ENCODE measurements at regions not wholly inside any gene's neighbourhood (a gene's known extent, or its start where the extent isn't known, plus 50 kb on each side); places are given as distances from the start of the nearest gene placed in this dataset.

GRCh38 chr7:145902123-145902522 lies 214.5 kb upstream of the CNTNAP2 start:
- TF ChIP-seq, protein P1, sequence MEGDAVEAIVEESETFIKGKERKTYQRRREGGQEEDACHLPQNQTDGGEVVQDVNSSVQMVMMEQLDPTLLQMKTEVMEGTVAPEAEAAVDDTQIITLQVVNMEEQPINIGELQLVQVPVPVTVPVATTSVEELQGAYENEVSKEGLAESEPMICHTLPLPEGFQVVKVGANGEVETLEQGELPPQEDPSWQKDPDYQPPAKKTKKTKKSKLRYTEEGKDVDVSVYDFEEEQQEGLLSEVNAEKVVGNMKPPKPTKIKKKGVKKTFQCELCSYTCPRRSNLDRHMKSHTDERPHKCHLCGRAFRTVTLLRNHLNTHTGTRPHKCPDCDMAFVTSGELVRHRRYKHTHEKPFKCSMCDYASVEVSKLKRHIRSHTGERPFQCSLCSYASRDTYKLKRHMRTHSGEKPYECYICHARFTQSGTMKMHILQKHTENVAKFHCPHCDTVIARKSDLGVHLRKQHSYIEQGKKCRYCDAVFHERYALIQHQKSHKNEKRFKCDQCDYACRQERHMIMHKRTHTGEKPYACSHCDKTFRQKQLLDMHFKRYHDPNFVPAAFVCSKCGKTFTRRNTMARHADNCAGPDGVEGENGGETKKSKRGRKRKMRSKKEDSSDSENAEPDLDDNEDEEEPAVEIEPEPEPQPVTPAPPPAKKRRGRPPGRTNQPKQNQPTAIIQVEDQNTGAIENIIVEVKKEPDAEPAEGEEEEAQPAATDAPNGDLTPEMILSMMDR (IDR thresholded peaks at IDR 0.05; ENCODE audit: insufficient read depth, low read length, poor library complexity, severe bottlenecking): no peak
- no peak for TF ChIP-seq EZH2phosphoT487 (conservative IDR thresholded peaks at IDR 0.05; ENCODE audit: low read length)

All from SU-DHL-6 (cell line).